Right hindlimb (tissue), 1 donor: ENCODE measurements at regions not wholly inside any gene's neighbourhood (a gene's known extent, or its start where the extent isn't known, plus 50 kb on each side); places are given as distances from the start of the nearest gene placed in this dataset.
"Not testable (repeated sequence)": the region's sequence is repeated elsewhere in the genome, so short reads cannot be mapped to it uniquely, and the experiment has no call there.

Experiments
- DNase-seq: peaks from one replicate; pipeline ENCODE4 v3.0.0-alpha.2; 2018

GRCh38 chr1:213686983-213687382 is 300.8 kb upstream of the PROX1 start:
- DNase-seq: no peak

GRCh38 chr1:213687832-213688231 is 299.9 kb upstream of the PROX1 start:
- no peak for DNase-seq

GRCh38 chr1:213688655-213689054 is 299.1 kb upstream of the PROX1 start:
- DNase-seq: no peak

GRCh38 chr1:213689260-213689659 is 298.5 kb upstream of the PROX1 start:
- DNase-seq: no peak

- DNase-seq: no peak
Measured at GRCh38 chr1:213690341-213690917, 297.3 kb upstream of the PROX1 start.

- DNase-seq: no peak
Measured at GRCh38 chr1:213692321-213692720, 295.5 kb upstream of the PROX1 start.

GRCh38 chr1:213693864-213694263 is 293.9 kb upstream of the PROX1 start:
- DNase-seq: no peak

- DNase-seq: no peak
Measured at GRCh38 chr1:213697192-213697802, 290.5 kb upstream of the PROX1 start.

GRCh38 chr1:213698092-213698702 is 289.6 kb upstream of the PROX1 start:
- DNase-seq: no peak

- no peak for DNase-seq
Measured at GRCh38 chr1:213702703-213703102, 285.1 kb upstream of the PROX1 start.

GRCh38 chr1:213704941-213705340 is 282.8 kb upstream of the PROX1 start:
- DNase-seq: no peak

- DNase-seq: not testable (repeated sequence)
Measured at GRCh38 chr1:213711833-213712490, 275.8 kb upstream of the PROX1 start.

GRCh38 chr1:213714645-213715044 is 273.1 kb upstream of the PROX1 start:
- DNase-seq: no peak

GRCh38 chr1:213715182-213715581 is 272.6 kb upstream of the PROX1 start:
- no peak for DNase-seq

- DNase-seq: no peak
Measured at GRCh38 chr1:213719462-213719861, 268.3 kb upstream of the PROX1 start.

GRCh38 chr1:213720032-213720431 is 267.7 kb upstream of the PROX1 start:
- no peak for DNase-seq

- DNase-seq: no peak
Measured at GRCh38 chr1:213723187-213723586, 264.6 kb upstream of the PROX1 start.

GRCh38 chr1:213724640-213725536 is 262.9 kb upstream of the PROX1 start:
- DNase-seq: peak; percentile 86

GRCh38 chr1:213727853-213728592 is 259.8 kb upstream of the PROX1 start:
- no peak for DNase-seq

GRCh38 chr1:213728593-213729536 is 258.9 kb upstream of the PROX1 start:
- no peak for DNase-seq

GRCh38 chr1:213733705-213734104 is 254.1 kb upstream of the PROX1 start:
- no peak for DNase-seq
